Dermis microvascular lymphatic vessel endothelial cell (primary cell): ENCODE measurements at regions not wholly inside any gene's neighbourhood (a gene's known extent, or its start where the extent isn't known, plus 50 kb on each side); places are given as distances from the start of the nearest gene placed in this dataset.
"Not testable (repeated sequence)": the region's sequence is repeated elsewhere in the genome, so short reads cannot be mapped to it uniquely, and the experiment has no call there.

Experiments used
- DNase-seq, 2 donors: peaks; one replicate each; pipeline versions ENCODE4 v3.0.0 to v3.0.0-alpha.2; 2010; ENCODE audit warnings: low read depth in 2 of 2

DNA sequence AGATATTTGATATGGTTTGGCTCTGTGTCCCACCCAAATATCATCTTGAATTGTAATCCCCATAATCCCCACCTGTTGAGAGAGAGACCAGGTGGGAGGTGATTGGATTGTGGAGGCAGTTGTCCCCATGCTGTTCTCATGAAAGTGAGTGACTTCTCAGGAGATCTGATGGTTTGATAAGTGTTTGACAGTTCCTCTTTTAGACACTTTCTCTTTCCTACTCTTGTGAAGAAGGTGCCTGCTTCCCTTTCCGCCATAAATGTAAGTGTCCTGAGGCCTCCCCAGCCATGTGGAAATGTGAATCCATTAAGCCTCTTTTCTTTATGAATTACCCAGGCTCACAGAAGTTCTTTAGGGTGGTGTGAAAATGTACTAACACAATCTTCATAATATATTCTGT, 1404.0 kb upstream of the ADGRB3 start:
- DNase-seq = no peak

DNA sequence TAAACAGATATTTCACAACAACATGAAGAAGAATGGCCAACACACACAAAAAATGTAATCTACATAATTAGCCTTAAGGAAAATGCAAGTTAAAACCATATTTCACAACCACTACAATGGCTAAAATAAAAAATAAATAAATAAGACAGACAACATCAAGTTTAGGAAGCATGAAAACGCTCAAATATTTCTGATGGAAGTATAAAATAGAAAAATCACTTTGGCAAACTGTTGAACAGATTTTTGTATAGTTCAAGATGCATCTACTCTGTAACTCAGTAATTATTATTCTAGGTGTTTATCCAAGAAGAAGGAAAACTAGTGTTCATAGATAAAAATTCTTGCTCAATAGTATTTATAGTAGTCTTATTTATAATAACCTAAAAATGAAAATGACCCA, 1410.1 kb upstream of the ADGRB3 start:
- no peak for DNase-seq

DNA sequence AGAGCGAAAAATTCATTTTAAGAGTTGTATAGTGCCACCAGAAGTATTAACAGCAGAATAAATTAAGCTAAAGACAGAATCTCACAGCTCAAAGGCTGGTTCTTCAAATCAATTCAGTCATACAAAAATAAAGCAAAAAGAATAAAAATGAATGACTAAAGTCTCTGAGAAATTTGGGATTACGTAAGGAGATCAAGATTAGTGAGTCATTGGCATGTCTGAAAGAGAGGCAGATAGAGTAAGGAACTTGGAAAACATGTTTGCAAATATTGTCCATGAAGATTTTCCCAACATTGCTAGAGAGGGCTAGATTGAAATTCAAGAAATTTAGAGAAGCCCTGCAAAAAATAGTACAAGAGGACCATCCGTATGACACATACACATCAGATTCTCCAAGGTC, 1413.9 kb upstream of the ADGRB3 start:
- no peak for DNase-seq

DNA sequence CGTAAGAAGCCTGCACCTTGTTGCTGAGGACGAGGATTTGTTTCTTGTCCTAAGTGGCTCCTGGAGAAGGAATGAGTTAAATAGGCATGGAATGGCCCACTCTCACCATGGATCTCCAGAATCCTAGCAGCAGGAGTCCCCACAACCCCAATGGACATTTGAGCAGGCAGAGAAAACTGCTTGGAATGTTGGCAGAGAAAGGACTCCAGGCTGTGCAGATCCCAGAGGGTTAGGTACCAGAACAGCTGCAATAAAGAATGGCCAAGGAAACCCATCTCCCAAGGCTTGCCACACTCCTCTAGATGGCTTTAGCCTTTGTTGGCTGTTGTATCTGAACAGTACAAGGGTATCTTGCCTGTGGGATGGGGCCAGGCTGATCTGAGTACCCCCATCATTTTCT, 1415.7 kb upstream of the ADGRB3 start:
- no peak for DNase-seq

DNA sequence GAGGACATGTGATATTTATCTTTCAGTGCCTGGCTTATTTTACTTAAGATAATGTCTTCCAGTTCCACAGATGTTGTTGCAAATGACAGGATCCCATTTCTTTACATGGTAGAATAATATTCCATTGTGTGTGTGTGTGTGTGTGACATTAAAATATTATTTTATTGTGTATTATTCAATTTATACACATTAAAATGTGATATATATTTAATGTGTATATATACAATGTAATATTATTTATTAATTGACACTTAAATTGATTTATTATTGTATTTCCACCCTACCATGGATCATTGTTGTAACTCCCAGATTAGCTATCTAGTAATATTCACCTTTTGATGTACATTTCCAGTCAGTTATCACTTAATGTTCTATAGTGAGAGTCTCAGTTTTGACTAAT, 1422.5 kb upstream of the ADGRB3 start:
- DNase-seq = no peak

DNA sequence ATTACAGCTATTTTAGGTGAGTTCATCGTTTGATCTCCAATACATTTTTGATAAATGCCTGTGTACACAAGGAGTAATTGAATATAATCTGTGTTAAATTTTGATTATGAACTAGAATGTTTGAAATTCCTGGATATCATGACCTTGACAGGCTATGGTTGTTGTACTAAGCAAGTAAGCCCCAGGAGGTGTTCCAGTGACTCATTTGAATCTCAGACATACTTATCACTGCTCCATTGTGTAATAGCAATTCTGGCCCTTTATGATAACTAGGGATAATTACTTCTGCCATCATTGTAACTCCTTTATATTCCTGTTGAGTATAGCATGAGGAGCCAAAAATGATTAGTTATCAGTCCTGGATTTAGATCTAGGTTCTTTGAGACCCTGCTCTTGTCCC, 1424.6 kb upstream of the ADGRB3 start:
- DNase-seq = no peak

DNA sequence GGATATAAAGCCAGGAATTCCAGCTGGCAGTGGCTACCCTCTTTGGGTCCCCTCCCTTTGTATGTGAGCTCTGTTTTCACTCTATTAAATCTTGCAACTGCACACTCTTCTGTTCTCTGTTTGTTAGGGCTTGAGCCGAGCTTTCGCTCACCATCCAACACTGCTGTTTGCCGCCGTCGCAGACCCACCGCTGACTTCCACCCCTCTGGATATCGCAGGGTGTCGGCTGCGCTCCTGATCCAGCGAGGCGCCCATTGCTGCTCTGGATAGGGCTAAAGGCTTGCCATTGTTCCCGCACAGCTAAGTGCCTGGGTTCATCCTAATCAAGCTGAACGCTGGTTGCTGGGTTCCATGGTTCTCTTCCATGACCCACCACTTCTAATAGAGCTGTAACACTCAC, 1433.5 kb upstream of the ADGRB3 start:
- no peak for DNase-seq

DNA sequence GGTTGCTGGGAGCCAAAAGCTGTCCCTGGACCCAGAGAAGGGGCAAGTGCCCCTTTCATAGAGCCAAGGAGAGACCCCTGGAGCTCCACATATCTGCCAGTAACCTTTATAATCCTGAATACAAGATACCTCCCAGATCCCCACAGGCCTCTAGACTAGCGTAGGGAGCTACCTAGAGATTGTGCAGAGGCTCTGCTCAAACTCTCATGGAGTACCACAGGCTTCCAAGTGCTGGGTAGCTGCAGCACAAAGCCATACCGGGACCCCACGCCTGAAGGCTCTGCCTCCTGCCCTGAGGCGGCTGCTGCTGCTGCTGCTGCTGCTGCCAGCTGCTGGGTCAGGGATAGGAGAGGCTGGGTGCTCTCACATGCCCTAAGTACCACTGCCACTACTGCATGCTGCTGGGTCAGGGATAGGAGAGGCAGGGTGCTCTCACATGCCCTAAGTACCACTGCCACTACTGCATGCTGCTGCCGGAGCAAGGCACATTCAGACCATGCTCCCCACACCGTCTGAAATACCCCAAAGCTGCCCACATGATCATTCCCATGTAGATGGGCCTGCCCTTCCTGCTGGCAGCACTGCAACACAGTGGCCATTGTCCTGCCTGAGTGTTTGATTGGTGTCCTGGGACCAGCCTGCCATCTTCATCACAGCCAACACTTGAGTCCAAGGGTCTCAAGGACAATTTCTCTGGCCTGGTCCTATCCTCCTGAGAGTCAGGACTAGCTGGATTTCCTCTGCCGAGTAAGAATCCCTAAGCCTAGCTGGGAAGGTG, 1434.3 kb upstream of the ADGRB3 start:
- no peak for DNase-seq

DNA sequence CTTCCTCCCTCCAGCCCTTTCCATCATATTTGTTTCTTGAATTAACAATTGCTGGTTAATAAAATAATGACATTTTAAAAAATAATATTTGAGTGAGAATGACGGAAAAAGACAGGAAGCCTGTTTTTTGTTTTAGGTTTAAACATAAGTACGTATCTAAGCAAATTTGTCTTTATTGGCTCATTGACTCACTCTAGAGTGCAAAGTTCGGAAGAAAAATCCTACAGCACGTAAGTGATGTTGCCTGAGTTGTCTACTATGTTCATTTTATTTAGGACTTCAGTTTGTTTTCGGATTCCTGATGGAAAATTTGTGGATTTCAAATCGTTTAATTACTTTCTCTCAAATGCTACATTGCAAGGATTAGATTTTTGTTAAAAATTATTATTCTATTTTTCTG, 1435.7 kb upstream of the ADGRB3 start:
- no peak for DNase-seq

DNA sequence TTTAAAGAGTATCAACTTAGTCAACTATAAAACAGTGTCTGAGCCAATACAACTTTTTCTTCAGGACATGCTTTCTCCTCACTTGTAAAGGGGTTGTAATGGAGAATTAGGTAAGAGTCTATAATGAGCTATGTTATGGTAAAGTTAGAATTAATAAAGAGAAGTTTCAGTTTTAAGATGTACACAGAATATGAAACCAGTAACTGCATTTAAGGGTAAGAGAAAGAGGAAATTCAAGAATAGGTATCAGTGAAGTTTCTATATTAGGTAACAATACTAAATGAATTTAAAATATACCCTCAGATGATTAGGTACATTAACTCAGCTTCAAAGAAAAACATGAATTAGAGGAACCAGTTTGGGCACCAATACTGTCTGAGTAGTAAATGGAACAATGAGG, 1444.3 kb upstream of the ADGRB3 start:
- no peak for DNase-seq

DNA sequence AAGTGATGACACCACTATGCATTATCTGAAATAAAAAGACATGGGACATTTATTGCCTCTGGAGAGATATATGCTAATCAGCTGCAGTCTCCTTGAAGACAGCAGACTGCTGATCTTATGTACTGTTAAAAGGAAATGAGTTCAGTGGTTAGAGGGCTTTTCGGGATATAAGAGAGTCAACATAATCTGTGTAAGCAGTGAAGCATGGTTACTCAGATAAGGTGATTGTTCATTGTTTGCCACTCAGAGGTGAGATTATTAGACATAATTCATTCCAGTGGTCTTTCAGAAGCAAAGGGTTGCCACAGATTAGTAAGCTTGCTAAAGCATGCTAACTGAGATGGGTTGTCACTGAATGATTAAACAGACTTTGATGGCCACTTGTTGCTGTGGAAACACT, 1450.7 kb upstream of the ADGRB3 start:
- no peak for DNase-seq

DNA sequence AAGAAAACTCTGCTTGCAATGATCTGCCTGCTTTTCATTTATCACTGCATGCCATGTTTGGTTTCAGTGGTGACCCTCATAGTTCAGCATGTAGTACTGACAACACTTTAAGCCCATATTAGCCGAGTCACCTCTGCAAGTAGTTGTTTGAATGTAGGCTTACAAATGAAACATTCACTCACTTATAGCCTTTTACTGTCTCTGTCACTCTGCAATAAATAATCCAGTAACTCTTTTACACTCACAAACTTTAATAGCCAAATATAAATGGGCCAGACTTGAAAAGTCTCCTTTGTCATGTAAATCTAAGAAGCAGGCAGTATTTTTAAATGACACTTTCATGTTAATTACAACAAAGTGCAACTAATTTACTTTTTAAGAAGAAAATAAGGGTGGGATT, 1460.0 kb upstream of the ADGRB3 start:
- DNase-seq = no peak

DNA sequence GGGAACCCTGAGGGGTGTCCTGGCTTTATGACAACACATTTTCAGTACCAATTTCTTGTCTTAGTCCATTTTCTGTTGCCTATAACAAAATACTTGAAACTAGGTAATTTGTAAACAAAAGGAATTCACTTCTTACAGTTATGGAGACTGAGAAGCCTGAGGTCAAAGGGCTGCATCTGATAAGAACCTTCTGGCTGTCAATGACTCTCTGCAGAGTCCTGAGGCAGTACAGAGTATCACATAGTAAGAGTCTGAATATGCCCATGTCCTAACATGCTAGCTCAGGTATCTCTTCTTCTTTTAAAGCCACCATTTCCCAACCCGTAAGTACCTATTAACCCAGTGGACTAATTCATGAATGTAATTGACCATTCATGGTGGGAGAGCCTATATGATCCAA, 1458.6 kb upstream of the EYS start:
- no peak for DNase-seq

DNA sequence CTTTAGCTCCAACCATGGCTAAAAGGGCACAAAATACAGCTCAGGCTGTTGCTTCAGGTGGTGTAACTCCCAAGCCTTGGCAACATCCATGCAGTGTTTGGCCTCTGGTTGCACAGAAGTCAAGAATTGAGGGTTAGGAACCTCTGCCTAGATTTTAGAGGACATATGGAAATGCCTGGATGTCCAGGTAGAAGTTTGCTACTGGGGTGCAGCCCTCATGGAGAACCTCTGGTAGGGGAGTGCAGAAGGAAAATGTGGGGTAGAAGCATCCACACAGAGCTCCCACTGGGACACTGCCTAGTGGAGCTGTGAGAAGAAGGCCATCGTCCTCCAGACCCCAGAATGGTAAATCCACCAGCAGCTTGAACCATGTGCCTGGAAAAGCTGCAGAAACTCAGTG, 1453.8 kb upstream of the EYS start:
- DNase-seq = no peak

DNA sequence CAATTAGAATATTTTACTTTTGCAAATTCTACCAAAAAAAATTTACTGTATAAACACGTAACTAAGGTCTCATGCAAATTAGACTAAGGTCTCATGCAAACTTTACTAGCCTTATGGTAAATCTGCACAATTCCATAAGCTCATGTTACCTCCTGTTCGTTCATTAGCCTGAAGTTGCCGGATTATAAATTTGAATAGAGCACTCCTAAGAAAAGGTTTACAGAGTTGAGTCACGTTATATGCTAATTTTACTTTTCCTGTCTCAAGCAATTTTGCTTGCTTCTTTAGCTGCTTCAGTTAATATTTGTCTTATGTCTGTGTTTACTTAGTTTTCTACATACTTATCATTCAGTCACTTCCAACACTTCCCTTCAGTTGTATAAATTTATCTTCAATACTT, 1434.0 kb upstream of the EYS start:
- no peak for DNase-seq

DNA sequence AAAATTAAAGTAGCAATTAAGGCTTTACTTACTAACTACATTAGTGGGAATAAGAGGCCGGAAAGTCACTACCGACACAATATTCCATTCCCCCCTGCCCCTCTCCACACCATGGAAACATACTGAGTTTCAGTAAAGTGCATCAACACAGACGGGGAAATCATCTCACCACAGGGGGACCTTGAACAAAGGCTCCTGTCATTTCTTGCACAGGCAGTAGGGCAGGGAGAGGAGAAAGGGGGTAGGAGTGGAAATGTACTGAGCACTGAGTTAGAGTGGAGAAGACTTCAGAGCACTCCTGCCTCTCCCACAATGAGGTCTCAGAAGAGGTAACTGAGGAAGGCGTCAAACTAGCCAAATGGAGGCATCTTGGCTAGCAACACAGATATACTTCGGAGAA, 1426.9 kb upstream of the EYS start:
- no peak for DNase-seq

DNA sequence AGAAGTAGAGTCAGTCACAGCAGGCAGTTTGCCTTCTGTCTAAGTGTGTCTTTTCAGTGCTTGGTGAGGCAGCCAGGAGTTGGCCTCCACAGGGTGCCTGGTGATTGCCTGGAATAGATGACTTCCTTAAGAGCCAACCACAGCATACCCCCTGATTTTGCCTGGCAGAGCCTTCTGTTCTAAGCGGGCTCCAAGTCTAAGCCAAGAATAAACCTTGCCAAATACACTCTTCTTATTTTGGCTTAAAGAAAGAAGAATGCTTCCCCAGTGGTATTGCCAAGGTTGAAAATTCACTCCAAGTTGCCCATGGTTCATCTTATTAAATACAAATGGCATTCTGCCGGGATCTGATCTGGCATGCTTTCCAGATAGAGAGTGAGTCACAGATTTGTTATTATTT, 1424.8 kb upstream of the EYS start:
- DNase-seq = no peak

DNA sequence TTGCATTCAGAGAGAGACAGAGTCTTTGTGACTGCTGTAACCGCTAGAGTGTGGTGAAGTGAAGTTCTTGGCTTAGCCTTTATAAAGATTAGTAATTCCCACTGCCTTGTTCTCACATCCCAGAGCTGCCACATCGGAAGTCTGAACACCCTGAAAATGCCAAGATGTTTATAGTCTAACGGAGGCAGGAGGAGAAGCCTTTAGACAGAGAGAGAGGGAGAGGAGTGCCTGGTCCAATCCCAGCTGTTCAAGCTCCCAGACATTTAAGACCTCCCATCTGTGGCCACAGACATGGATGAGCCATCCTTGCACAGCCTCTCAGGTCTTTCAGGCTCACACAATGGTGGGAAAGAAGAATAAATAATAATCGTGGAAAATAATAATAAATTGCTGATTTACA, 1422.8 kb upstream of the EYS start:
- no peak for DNase-seq

DNA sequence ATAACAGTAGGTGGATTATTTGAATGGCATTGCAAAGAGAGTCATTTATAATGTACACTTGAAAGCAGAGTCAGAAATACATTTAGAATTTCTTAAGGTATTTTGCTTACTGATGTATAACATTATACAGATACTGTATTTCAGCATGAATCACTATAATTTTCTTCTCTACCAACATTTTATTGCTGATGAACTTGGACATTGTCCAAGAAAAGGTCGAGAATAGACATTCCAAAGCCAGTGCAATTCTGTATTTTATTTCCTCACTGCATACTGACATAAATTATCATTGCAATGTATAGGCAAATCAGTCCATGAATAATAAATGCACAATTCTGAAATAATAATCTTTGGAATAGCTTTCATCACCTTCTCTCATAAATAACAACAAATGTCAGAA, 1420.0 kb upstream of the EYS start:
- no peak for DNase-seq

DNA sequence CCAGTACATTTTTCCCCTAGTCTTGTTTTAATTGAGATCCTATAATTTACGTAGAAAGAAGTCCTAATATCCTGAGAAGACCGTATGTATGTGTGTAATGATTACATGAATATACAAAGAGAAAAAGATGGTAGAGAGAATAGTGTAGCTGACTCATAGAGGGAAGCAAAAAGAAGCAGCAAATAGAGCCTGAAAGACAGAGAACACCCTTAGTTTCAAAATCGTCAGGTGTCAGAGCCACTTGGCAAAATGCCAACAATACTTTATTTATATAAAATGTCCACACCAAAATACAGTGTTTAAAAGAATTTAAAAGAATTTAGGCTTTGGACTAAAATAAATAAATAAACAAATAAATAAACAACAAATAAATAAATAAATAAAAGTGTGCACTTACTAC, 1414.1 kb upstream of the EYS start:
- DNase-seq = no peak

DNA sequence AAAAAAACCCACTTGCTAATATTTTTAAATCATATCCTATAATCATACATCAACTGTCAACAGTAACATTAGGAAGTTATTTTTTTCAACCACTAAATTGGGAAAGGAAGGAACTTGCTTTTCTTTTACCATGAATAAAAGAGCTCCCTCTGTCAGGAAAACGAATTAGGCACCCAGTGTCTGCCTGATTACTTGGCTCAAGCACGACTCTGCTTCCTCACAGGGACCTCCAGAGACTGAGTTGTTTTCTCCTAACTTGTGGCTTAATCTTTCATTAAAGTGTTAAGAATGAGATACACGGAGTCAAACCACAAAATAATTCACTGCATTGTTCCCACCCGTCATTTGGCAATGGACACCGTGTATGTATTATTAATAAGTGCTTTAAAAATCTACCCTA, 1405.1 kb upstream of the EYS start:
- no peak for DNase-seq

DNA sequence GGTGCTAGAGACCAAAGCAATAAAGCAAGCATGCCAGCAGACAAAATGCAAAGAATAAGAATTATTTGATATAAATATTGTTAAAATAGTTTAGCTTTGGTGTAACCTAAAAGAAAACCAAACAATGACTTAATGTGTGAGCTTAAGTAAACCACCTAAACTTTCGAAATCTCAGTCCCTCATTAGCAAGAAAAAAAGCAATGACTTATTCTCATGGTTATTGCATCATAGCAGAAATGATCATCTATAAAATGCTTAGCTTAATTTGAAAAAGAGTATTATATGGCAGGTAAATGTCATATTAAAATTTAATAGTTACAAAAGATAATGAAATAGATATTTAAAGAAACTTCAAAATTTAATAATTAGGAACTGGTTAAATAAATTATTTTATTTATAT, 1395.7 kb upstream of the EYS start:
- no peak for DNase-seq

DNA sequence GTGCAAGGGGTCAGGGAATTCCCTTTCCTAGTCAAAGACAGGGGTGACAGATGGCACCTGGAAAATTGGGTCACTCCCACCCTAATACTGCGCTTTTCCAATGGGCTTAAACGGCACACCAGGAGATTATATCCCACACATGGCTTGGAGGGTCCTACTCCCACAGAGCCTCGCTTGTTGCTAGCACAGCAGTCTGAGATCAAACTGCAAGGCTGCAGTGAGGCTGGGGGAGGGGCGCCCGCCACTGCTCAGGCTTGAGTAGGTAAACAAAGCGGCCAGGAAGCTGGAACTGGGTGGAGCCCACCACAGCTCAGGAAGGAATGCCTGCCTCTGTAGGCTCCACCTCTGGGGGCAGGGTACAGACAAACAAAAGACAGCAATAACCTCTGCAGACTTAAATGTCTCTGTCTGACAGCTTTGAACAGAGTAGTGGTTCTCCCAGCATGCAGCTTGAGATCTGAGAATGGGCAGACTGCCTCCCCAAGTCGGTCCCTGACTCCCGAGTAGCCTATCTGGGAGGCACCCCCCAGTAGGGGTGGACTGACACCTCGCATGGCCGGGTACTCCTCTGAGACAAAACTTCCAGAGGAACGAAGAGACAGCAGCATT, 1388.7 kb upstream of the EYS start:
- DNase-seq = not testable (repeated sequence)

DNA sequence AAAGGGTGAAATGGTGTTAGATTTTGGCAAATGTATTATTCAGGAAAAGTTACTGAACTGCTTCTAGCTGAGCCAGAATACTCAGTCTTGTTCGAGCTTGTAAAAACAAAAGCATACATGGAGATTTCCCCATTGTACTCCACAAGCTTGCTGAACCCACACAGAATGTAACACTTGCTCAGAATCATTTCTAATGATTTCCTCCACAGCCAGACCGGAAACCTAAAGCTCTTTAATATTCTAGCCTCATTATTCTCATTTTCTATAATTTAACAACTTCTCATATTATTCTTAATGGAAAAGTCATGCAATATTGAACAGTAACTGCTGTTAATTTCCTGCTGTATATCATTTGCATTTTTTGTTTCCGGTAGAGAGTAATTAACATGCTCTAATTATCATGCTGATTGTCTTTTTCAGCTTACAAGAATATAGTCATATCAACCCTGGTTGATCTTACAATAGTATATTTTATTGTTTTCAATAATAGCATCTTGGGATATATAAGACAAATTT, 1387.5 kb upstream of the EYS start:
- DNase-seq = no peak
